ENCODE measurements at regions not wholly inside any gene's neighbourhood (a gene's known extent, or its start where the extent isn't known, plus 50 kb on each side); places are given as distances from the start of the nearest gene placed in this dataset.

DNA sequence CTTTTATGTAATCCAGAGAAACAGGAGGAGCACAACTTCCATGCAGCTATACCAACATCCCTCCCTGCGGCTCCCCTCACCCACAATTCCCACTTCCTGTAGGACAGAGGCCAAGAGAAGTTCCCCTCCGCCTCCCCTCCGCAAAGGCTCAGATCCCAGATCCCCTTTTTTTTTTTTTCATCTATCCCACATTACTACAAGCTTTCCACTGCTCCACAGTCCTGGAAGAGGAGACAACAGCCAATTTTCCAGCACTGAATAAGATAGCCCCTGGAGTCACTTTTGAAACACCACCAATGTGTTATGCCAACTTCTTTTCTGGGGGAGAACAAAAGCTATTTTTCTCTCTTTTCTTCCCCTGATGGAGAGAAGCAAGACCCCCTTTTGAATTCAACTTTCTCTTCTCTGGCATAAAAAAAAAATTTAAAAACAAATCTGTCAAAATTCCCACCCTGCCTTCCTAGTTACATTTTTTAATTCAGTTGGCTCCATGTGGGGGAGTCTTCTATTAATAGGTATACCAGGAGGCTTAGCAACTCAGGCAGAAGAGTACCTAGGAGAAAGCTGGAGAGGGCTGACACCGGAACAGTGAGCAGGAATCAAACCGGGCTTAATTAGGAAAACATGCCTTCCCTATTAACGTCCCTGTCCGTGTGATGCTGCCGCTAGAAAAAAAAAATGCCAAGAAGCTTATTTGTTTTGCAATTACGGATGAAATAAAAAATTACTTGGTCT lies 543.4 kb downstream of the BUD13 start (continued):
- no peak for TF ChIP-seq ZNF114 (CRISPR knock-in tag; IDR thresholded peaks at IDR 0.05)

DNA sequence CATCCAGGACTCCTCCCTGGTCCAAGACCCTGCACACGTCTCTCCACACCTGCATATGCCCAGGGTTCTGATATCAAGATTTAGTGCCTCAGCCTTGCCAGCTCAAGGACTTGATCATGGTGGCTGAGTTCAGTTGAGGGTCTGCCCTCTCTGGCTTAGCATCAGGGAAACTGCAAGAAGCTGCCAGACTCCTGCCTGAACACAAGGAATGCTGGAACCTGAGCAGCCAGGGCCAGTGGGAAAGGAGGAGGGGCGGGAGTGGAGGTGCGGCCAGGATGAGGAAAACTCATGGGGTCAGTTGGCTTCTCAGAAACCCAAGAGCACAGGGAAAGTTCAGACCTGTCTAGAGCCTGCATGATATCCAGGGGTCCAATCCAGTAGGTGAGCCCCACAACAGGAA lies 546.1 kb downstream of the BUD13 start:
- no peaks in the 10 kb centered on the region for H3K9me2 ChIP-seq (ENCODE audit: insufficient read depth)
- H3K4me2 ChIP-seq = no peak overlapping the region
- H4K20me1 ChIP-seq (replicated peaks; ENCODE audit: insufficient read depth) = no peaks in the 10 kb centered on the region
- H3K79me2 ChIP-seq (replicated peaks; ENCODE audit: insufficient read depth) = no peaks in the 10 kb centered on the region
- no peaks in the 10 kb centered on the region for H3K27me3 ChIP-seq (ENCODE audit: insufficient read depth)
- no peak overlapping the region for H3K4me3 ChIP-seq
- TF ChIP-seq STAT1 (IDR thresholded peaks at IDR 0.05; ENCODE audit: unreplicated experiment) (no peak), CREB1 (CRISPR knock-in tag; IDR thresholded peaks at IDR 0.05; ENCODE audit: low read depth) (no peak), ETS1 (IDR thresholded peaks at IDR 0.05) (no peak), EZH2 (IDR thresholded peaks at IDR 0.05; ENCODE audit: low read depth, unreplicated experiment) (no peak), ZNF114 (CRISPR knock-in tag; IDR thresholded peaks at IDR 0.05) (no peak), POLR2AphosphoS5 (IDR thresholded peaks at IDR 0.05; ENCODE audit: low read depth) (no peak), ZNF331 (CRISPR knock-in tag; IDR thresholded peaks at IDR 0.05; ENCODE audit: low read depth) (no peak), JUNB (IDR thresholded peaks at IDR 0.05; ENCODE audit: unreplicated experiment) (no peak), CTCF (conservative IDR thresholded peaks at IDR 0.05; ENCODE audit: low read depth in 2 of 2) (no peak), NANOG (IDR thresholded peaks at IDR 0.05; ENCODE audit: borderline replicate concordance) (no peak), EZH2phosphoT487 (IDR thresholded peaks at IDR 0.05; ENCODE audit: unreplicated experiment) (no peak)
- TF ChIP-seq, protein P1, sequence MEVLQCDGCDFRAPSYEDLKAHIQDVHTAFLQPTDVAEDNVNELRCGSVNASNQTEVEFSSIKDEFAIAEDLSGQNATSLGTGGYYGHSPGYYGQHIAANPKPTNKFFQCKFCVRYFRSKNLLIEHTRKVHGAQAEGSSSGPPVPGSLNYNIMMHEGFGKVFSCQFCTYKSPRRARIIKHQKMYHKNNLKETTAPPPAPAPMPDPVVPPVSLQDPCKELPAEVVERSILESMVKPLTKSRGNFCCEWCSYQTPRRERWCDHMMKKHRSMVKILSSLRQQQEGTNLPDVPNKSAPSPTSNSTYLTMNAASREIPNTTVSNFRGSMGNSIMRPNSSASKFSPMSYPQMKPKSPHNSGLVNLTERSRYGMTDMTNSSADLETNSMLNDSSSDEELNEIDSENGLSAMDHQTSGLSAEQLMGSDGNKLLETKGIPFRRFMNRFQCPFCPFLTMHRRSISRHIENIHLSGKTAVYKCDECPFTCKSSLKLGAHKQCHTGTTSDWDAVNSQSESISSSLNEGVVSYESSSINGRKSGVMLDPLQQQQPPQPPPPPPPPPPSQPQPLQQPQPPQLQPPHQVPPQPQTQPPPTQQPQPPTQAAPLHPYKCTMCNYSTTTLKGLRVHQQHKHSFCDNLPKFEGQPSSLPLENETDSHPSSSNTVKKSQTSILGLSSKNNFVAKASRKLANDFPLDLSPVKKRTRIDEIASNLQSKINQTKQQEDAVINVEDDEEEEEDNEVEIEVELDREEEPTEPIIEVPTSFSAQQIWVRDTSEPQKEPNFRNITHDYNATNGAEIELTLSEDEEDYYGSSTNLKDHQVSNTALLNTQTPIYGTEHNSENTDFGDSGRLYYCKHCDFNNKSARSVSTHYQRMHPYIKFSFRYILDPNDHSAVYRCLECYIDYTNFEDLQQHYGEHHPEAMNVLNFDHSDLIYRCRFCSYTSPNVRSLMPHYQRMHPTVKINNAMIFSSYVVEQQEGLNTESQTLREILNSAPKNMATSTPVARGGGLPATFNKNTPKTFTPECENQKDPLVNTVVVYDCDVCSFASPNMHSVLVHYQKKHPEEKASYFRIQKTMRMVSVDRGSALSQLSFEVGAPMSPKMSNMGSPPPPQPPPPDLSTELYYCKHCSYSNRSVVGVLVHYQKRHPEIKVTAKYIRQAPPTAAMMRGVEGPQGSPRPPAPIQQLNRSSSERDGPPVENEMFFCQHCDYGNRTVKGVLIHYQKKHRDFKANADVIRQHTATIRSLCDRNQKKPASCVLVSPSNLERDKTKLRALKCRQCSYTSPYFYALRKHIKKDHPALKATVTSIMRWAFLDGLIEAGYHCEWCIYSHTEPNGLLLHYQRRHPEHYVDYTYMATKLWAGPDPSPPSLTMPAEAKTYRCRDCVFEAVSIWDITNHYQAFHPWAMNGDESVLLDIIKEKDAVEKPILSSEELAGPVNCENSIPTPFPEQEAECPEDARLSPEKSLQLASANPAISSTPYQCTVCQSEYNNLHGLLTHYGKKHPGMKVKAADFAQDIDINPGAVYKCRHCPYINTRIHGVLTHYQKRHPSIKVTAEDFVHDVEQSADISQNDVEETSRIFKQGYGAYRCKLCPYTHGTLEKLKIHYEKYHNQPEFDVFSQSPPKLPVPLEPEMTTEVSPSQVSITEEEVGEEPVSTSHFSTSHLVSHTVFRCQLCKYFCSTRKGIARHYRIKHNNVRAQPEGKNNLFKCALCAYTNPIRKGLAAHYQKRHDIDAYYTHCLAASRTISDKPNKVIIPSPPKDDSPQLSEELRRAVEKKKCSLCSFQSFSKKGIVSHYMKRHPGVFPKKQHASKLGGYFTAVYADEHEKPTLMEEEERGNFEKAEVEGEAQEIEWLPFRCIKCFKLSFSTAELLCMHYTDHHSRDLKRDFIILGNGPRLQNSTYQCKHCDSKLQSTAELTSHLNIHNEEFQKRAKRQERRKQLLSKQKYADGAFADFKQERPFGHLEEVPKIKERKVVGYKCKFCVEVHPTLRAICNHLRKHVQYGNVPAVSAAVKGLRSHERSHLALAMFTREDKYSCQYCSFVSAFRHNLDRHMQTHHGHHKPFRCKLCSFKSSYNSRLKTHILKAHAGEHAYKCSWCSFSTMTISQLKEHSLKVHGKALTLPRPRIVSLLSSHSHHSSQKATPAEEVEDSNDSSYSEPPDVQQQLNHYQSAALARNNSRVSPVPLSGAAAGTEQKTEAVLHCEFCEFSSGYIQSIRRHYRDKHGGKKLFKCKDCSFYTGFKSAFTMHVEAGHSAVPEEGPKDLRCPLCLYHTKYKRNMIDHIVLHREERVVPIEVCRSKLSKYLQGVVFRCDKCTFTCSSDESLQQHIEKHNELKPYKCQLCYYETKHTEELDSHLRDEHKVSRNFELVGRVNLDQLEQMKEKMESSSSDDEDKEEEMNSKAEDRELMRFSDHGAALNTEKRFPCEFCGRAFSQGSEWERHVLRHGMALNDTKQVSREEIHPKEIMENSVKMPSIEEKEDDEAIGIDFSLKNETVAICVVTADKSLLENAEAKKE (CRISPR knock-in tag; IDR thresholded peaks at IDR 0.05) = no peak
- Mint-ChIP-seq H3K4me1 (peaks cover 28% of the 10 kb centered on the region), H3K4me3 (no peak overlapping the region), H3K27me3 (ENCODE audit: insufficient read depth, low read depth, poor library complexity) (peaks cover 4% of the 10 kb centered on the region), H3K27ac (no peak overlapping the region; the same call in 1 of the 2 replicates), H3K9me3 (no peaks in the 10 kb centered on the region), H3K36me3 (ENCODE audit: low read depth) (no peaks in the 10 kb centered on the region)
- peak; percentile 43 for ATAC-seq
- H2AFZ ChIP-seq = no peak overlapping the region
- H3K27ac ChIP-seq (ENCODE audit: low read depth) = no peak overlapping the region
- no peaks in the 10 kb centered on the region for H3K36me3 ChIP-seq (ENCODE audit: insufficient read depth)
- H3K4me1 ChIP-seq (ENCODE audit: insufficient read depth) = peaks cover 16% of the 10 kb centered on the region
- H3F3A ChIP-seq (replicated peaks; ENCODE audit: low read depth) = no peaks in the 10 kb centered on the region
- DNase-seq (ENCODE audit: low spot score) = peak; percentile 41
